NB4 (cell line): ENCODE measurements at regions not wholly inside any gene's neighbourhood (a gene's known extent, or its start where the extent isn't known, plus 50 kb on each side); places are given as distances from the start of the nearest gene placed in this dataset.

Experiments
- CTCF ChIP-seq: IDR thresholded peaks from one replicate; pipeline ENCODE4 v1.5.1; 2012; ENCODE audit warnings: low read depth, low read length
- MYC ChIP-seq: IDR thresholded peaks from 2 replicates; pipeline ENCODE4 v1.6.1; 2011; ENCODE audit warnings: low read depth, low read length
- POLR2A ChIP-seq: IDR thresholded peaks from 2 replicates; pipeline ENCODE4 v1.6.1; 2011; ENCODE audit warnings: mild to moderate bottlenecking; ENCODE audit not compliant: insufficient read length; ENCODE audit errors: extremely low read depth

- TF ChIP-seq MYC (no peak), CTCF (no peak), POLR2A (no peak)
Measured at GRCh38 chr18:56052202-56052601, 464.2 kb upstream of the TCF4 start.
